GM13976 (cell line): ENCODE measurements at regions not wholly inside any gene's neighbourhood (a gene's known extent, or its start where the extent isn't known, plus 50 kb on each side); places are given as distances from the start of the nearest gene placed in this dataset.

Experiments
- DNase-seq: peaks from one replicate; pipeline ENCODE4 v3.0.0; 2012; ENCODE audit warnings: low spot score
- in situ Hi-C: fragments of 300-500 bp; cut with MboI; formaldehyde crosslinking; loops from one replicate; pipeline ENCODE4 v1.12.0; 2022; ENCODE audit warnings: low sequenced_read_pairs, mixed read lengths, inconsistent platforms; ENCODE audit not compliant: unreplicated experiment
- TF ChIP-seq, protein P1 (sequence below): IDR thresholded peaks from 2 replicates; pipeline ENCODE4 v1.5.1; 2012; ENCODE audit warnings: borderline replicate concordance, mild to moderate bottlenecking; ENCODE audit not compliant: insufficient read depth; ENCODE audit errors: extremely low read depth, missing control alignments, control extremely low read depth

DNA sequence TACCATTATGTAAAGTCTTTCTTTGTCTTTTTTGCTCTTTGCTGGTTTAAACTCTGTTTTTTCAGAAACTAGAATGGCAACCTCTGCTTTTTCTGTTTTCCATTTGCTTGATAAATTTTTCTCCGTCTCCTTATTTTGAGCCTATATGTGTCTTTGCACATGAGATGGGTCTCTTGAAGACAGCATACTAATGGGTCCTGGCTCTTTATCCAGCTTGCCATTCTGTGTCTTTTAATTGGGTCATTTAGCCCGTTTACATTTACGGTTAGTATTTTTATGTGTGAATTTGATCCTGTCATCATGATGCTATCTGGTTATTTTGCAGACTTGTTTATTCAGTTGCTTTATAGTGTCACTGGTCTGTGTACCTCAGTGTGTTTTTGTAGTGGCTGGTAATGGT, 207.9 kb upstream of the TMEM260 start:
- in situ Hi-C loops: no loop called here
- DNase-seq: no peak
- TF ChIP-seq, protein P1, sequence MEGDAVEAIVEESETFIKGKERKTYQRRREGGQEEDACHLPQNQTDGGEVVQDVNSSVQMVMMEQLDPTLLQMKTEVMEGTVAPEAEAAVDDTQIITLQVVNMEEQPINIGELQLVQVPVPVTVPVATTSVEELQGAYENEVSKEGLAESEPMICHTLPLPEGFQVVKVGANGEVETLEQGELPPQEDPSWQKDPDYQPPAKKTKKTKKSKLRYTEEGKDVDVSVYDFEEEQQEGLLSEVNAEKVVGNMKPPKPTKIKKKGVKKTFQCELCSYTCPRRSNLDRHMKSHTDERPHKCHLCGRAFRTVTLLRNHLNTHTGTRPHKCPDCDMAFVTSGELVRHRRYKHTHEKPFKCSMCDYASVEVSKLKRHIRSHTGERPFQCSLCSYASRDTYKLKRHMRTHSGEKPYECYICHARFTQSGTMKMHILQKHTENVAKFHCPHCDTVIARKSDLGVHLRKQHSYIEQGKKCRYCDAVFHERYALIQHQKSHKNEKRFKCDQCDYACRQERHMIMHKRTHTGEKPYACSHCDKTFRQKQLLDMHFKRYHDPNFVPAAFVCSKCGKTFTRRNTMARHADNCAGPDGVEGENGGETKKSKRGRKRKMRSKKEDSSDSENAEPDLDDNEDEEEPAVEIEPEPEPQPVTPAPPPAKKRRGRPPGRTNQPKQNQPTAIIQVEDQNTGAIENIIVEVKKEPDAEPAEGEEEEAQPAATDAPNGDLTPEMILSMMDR: no peak

- in situ Hi-C loops: no loop called here
- TF ChIP-seq, protein P1: no peak
- DNase-seq: no peak
Measured at GRCh38 chr14:56374421-56374820, 205.2 kb upstream of the TMEM260 start.

DNA sequence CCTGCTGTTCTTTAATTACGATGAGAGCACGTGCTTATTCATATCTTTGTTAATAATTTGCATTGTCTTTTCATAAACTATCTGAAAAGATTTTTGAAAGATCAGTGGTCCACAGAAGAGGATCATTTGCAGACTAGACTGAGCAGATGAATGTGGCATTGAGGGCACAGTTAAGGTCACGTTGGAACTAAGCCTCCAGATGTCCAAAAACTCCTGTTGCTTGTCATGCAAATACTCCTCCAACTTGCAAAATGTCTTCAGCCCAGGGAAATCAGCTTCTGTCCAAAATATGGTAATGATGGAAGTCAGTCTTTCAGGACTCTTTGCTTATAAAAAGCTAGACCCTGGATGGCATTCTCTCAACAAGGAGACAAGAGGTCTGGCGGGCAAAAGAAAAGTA, 201.6 kb upstream of the TMEM260 start:
- DNase-seq: no peak
- in situ Hi-C loops: no loop called here
- TF ChIP-seq, protein P1: no peak

- TF ChIP-seq, protein P1: no peak
- in situ Hi-C loops: no loop called here
- no peak for DNase-seq
Measured at GRCh38 chr14:56378475-56378877, 201.1 kb upstream of the TMEM260 start.

DNA sequence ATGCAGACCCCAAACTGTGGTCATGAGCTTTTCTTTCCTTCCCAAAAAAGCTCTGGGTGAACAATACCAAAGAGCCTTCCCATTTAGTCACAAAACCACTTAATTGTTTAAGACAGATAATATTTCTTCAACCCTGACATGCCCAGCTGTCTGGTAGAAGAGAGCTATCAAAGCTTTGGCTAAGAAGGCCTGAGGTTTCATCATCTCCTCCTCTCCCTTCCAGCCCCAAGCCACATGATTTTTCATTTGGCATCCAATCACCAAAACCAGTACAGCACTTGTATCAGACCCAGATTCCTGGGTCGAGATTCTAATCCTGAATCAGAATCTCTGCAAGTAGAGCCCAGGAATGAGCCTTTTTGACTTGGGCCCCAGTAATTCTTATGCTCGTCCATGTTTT, 199.6 kb upstream of the TMEM260 start:
- DNase-seq: no peak
- in situ Hi-C loops: no loop called here
- TF ChIP-seq, protein P1: no peak

GRCh38 chr14:56386024-56386423, 193.6 kb upstream of the TMEM260 start:
- no peak for DNase-seq
- TF ChIP-seq, protein P1: no peak
- in situ Hi-C loops: no loop called here

GRCh38 chr14:56390859-56391258, 188.7 kb upstream of the TMEM260 start:
- TF ChIP-seq, protein P1: no peak
- no peak for DNase-seq
- in situ Hi-C loops: no loop called here
